Stimulated activated naive B cell treated with anti-CD40 and anti-IgM and Interleukin-4, amounts not matched to agents 10 μg/mL and 1 μg/mL and 100 μg/mL, for 72 hours (primary cell): ENCODE measurements at regions not wholly inside any gene's neighbourhood (a gene's known extent, or its start where the extent isn't known, plus 50 kb on each side); places are given as distances from the start of the nearest gene placed in this dataset.

ENCODE experiments used
- ATAC-seq, 2 donors: fragments of 150-1000 bp; cut with Tn5 transposase; replicated peaks; 2 replicates each; pipeline ENCODE4 v1.10.0; 2021; ENCODE audit warnings: moderate library complexity in 1 of 2
- DNase-seq: peaks from one replicate; pipeline ENCODE4 v3.0.0; 2021
- H3K27ac Mint-ChIP-seq: one replicate; pipeline ENCODE4 v1.8.0; 2022; ENCODE audit warnings: mild to moderate bottlenecking, mixed read lengths
- H3K27me3 Mint-ChIP-seq, 2 donors: one replicate each; pipeline ENCODE4 v1.8.0; 2022; ENCODE audit warnings: mixed read lengths in 2 of 2
- H3K36me3 Mint-ChIP-seq, 2 donors: one replicate each; pipeline ENCODE4 v1.8.0; 2022; ENCODE audit warnings: mixed read lengths in 2 of 2, mild to moderate bottlenecking in 1 of 2
- H3K4me1 Mint-ChIP-seq, 2 donors: one replicate each; pipeline ENCODE4 v1.8.0; 2022; ENCODE audit warnings: mixed read lengths in 2 of 2, mild to moderate bottlenecking in 1 of 2
- H3K4me3 Mint-ChIP-seq, 2 donors: one replicate each; pipeline ENCODE4 v1.8.0; 2022; ENCODE audit warnings: mild to moderate bottlenecking in 2 of 2, mixed read lengths in 2 of 2, moderate library complexity in 1 of 2
- H3K9me3 Mint-ChIP-seq, 2 donors: one replicate each; pipeline ENCODE4 v1.8.0; 2022; ENCODE audit warnings: mixed read lengths in 2 of 2, mild to moderate bottlenecking in 1 of 2

DNA sequence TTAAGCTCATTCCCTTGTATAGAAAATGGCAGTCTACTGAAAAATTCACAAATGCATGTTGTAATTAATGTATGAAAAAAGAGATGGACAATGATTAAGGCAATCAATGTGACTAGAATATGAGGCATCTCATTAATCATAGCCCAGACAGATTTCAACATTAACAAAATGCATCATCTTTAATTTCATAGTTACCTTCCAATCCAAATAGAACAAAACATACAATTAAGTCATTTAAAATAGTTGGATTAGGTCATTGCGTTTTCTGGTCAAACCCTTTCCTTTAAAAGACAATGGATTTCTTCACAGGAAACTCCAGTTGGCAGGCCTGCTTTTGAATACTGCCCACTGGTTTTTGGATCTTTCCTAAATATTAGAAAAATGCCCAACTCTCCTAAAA is 203.9 kb downstream of the HAO1 start:
- Mint-ChIP-seq H3K36me3 (no peaks in the 10 kb centered on the region), H3K4me1 (no peaks in the 10 kb centered on the region), H3K27ac (no peak overlapping the region), H3K4me3 (no peak overlapping the region), H3K9me3 (no peaks in the 10 kb centered on the region), H3K27me3 (no peaks in the 10 kb centered on the region)
- DNase-seq (no peak), ATAC-seq (no peak)

DNA sequence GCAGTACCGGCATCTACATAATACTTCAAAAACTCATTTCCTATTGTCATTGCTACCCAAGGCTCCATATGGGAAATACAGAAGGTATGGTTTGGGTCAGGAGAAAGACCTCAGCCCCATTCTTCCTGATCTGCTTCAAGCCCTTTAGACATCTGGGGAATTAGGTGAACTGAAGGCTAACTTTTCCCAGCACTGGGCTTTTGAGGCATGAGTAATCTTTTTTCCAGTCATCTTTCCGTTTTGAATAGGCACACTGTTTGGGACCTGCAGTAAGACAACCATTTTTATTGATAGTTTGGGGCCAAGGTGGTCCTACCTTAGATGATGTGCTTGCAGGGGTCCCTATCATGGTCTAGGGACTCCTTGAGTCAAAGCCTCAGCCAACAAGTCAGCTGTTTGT is 198.4 kb downstream of the HAO1 start:
- DNase-seq (no peak), ATAC-seq (no peak)
- H3K27ac Mint-ChIP-seq, result no peak overlapping the region
- no peaks in the 10 kb centered on the region for H3K36me3 Mint-ChIP-seq
- H3K4me1 Mint-ChIP-seq, result no peaks in the 10 kb centered on the region
- H3K4me3 Mint-ChIP-seq, result no peak overlapping the region
- no peaks in the 10 kb centered on the region for H3K27me3 Mint-ChIP-seq
- no peaks in the 10 kb centered on the region for H3K9me3 Mint-ChIP-seq

DNA sequence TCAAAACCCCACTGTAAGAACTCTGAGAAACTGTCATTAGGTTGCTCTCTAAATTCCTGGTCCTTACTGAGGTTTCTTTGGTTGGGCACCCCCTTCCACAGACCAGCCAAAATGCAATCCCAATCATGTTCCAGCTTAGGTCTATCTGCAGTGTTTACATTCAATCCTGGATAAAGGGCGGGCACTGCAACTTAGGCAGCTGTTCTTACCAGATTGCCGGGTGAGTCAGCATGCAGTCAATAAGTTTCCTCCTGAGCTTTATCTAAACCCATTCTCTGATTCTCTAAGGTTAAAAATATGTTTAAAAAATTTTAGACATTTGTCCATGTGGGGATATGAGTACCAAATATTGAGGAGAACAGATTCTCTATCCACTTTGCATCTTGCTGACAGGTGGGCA is 197.8 kb downstream of the HAO1 start:
- no peaks in the 10 kb centered on the region for H3K4me1 Mint-ChIP-seq
- no peak for ATAC-seq
- no peaks in the 10 kb centered on the region for H3K27me3 Mint-ChIP-seq
- DNase-seq, result no peak
- H3K4me3 Mint-ChIP-seq, result no peak overlapping the region
- H3K27ac Mint-ChIP-seq, result no peak overlapping the region
- H3K9me3 Mint-ChIP-seq, result no peaks in the 10 kb centered on the region
- no peaks in the 10 kb centered on the region for H3K36me3 Mint-ChIP-seq

DNA sequence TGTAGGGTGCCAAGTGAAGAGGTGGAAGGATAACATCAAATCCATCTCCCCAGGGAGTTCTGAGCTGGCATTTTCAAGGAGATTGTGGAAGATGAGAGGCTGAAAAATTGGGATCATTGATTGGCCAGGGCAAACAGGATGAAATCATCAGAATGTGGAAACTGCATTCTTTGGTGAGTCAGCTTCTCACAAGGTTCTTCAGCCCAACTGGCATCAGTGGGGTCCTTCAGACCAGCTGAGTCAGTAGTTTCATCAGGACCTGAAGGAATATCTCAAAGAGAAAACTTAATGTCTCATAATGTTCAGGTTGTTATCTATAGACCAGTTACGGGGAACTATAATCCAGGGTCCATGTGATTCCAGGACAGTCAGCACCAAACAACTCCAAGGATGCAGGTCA is 195.8 kb downstream of the HAO1 start:
- ATAC-seq (no peak), DNase-seq (no peak)
- no peaks in the 10 kb centered on the region for H3K36me3 Mint-ChIP-seq
- no peaks in the 10 kb centered on the region for H3K9me3 Mint-ChIP-seq
- H3K4me3 Mint-ChIP-seq, result no peak overlapping the region
- H3K4me1 Mint-ChIP-seq, result no peaks in the 10 kb centered on the region
- no peak overlapping the region for H3K27ac Mint-ChIP-seq
- no peaks in the 10 kb centered on the region for H3K27me3 Mint-ChIP-seq

- DNase-seq, result no peak
- H3K4me3 Mint-ChIP-seq, result no peak overlapping the region
- H3K36me3 Mint-ChIP-seq, result no peaks in the 10 kb centered on the region
- H3K9me3 Mint-ChIP-seq, result no peaks in the 10 kb centered on the region
- no peak for ATAC-seq
- no peak overlapping the region for H3K27ac Mint-ChIP-seq
- H3K27me3 Mint-ChIP-seq, result peaks cover 6 to 7% of the 10 kb centered on the region in 2 donors
- no peaks in the 10 kb centered on the region for H3K4me1 Mint-ChIP-seq
Measured at GRCh38 chr20:7748624-7749023, 191.6 kb downstream of the HAO1 start.

DNA sequence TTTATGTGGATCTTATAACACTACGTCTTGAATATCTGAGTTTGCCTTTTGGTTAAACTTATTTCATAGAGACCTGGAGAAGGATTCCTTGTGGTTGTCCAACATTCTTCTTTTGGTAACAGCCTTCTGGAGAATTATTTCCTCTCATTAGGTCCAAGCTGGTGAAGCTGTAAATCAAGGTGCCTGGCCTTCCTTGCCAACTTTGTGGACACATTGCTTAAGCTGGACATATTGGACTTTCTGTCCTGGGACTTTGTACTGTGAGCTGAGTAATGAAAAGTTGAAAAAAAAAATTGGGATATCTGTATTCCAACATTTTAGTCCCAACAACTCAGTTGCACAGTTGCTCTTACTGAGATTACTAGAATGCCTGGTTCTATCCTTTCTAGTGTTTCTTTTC is 186.2 kb downstream of the HAO1 start:
- H3K36me3 Mint-ChIP-seq, result no peaks in the 10 kb centered on the region
- no peaks in the 10 kb centered on the region for H3K9me3 Mint-ChIP-seq
- ATAC-seq (no peak), DNase-seq (no peak)
- H3K4me3 Mint-ChIP-seq, result no peak overlapping the region
- no peaks in the 10 kb centered on the region for H3K4me1 Mint-ChIP-seq
- H3K27me3 Mint-ChIP-seq, result peaks cover 6 to 9% of the 10 kb centered on the region in 2 donors
- H3K27ac Mint-ChIP-seq, result no peak overlapping the region

DNA sequence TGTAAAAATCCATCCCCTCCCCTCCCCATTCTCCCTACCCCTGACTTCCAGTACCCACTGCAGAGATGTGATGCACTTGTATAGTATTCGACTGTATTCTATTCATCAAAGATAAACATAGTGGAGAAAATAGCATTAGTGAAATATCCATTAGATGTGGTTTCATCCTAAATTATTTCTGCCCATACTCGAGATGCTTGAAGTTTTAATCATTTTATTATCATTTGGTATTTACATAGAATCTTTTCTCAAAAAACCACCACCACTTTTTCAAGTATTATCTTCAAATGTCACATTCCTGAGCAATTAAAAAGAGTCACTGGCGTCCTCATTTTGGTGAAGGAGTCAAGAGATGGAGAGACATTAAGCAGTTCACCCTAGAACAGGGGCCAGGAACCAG is 181.9 kb downstream of the HAO1 start:
- ATAC-seq (no peak), DNase-seq (no peak)
- Mint-ChIP-seq H3K27ac (no peak overlapping the region), H3K9me3 (peaks cover 0 to under 1% of the 10 kb centered on the region in 2 donors), H3K4me3 (no peak overlapping the region), H3K27me3 (peaks cover under 1 to 4% of the 10 kb centered on the region in 2 donors), H3K4me1 (no peaks in the 10 kb centered on the region), H3K36me3 (no peaks in the 10 kb centered on the region)

DNA sequence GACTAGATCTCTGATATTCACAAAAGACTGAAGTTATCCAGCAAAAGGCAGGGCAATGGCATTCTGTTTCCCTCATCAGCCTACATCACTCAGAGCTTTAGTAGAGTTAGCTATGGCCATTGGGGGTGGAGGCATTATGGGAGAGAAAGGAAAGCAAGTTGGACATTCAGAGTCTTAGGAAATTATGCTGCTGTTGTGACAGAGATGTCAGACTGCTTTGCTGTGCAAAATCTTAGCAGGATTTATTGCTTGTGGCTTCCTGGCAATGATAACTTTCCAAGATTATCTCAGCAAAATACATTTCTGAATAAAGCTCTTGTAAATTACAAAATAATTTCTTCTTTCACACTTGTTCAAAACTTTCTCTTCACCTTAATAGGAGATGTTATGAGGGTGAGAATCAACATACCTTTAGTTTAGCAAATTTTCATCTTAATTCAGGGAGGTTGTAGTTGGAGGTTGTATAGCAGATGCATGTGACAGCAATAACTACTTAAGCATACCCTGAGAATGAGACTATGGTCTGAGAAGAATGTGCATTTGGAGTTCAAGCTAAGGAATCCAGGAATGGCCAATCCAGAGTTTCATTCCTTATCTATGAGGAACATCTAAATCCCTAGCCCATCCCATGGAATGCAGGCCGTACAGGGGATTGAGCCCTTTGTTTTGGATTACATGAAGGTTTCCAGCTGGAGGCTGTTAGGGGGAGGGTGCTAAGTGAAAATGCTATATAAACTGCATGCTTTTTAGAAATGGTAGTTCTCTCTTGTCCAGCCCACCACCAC is 179.8 kb downstream of the HAO1 start:
- Mint-ChIP-seq H3K4me1 (peaks cover 0 to 6% of the 10 kb centered on the region in 2 donors), H3K9me3 (peaks cover 0 to 3% of the 10 kb centered on the region in 2 donors), H3K4me3 (no peak overlapping the region), H3K27me3 (no peaks in the 10 kb centered on the region), H3K36me3 (no peaks in the 10 kb centered on the region), H3K27ac (no peak overlapping the region)
- ATAC-seq (no peak), DNase-seq (no peak)

DNA sequence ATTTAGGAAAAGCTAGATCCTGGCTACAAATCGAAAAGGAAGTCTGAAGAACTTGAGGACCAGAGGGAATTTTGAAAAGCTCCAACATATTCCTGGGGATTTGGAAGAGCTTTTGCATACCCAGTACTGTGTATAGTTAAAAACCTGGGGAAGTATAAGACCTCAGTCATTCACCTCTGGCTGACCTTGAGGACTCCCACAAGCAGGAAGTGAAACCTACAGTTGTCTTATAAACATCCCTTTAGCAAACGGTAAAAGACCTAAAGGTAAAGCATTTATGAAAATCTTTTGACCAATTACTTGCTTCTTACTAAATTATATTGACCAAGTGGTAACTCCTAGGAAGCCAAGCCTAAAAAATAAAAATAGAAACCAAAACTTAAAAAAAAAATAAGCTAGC is 175.0 kb downstream of the HAO1 start:
- H3K27me3 Mint-ChIP-seq, result no peaks in the 10 kb centered on the region
- peaks cover 2 to 12% of the 10 kb centered on the region in 2 donors for H3K4me1 Mint-ChIP-seq
- peak; percentile 79 to 84 for ATAC-seq
- H3K27ac Mint-ChIP-seq, result no peak overlapping the region
- H3K36me3 Mint-ChIP-seq, result no peaks in the 10 kb centered on the region
- peaks cover 4 to 6% of the 10 kb centered on the region in 2 donors for H3K9me3 Mint-ChIP-seq
- H3K4me3 Mint-ChIP-seq, result no peak overlapping the region
- DNase-seq, result no peak

DNA sequence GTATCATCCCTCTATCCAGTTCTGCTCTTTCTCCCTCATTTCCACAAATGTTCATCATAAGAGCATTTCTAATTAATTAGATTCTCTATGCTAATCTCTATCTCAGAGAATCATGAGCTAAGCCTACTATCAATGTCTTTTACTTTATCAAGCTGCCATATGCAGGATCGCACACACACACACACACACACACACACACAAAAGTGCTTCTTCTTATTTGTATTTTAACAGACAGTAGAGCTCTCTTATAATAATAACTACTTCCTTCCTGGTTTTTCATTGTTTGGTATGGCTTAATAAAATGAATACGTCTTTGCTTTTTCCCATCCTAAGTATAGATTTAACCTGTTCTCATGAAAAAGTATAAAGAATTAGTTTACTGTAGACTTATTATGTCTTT is 170.2 kb downstream of the HAO1 start:
- Mint-ChIP-seq H3K27me3 (no peaks in the 10 kb centered on the region), H3K9me3 (peaks cover 4% of the 10 kb centered on the region in 2 donors)

GRCh38 chr20:7770578-7770977 is 169.7 kb downstream of the HAO1 start:
- peaks cover 4% of the 10 kb centered on the region in 2 donors for H3K9me3 Mint-ChIP-seq
- peaks cover 2 to 5% of the 10 kb centered on the region in 2 donors for H3K4me1 Mint-ChIP-seq
- H3K4me3 Mint-ChIP-seq, result no peak overlapping the region
- H3K27ac Mint-ChIP-seq, result no peak overlapping the region
- DNase-seq, result peak; percentile 1
- ATAC-seq, result peak; percentile 73 to 76
- no peaks in the 10 kb centered on the region for H3K27me3 Mint-ChIP-seq
- no peaks in the 10 kb centered on the region for H3K36me3 Mint-ChIP-seq

More for the DNA sequence above, 170.2 kb downstream of the HAO1 start:
- Mint-ChIP-seq H3K27ac (no peak overlapping the region), H3K4me1 (peaks cover 2 to 8% of the 10 kb centered on the region in 2 donors), H3K4me3 (no peak overlapping the region), H3K36me3 (no peaks in the 10 kb centered on the region)
- no peak for DNase-seq
- no peak for ATAC-seq

DNA sequence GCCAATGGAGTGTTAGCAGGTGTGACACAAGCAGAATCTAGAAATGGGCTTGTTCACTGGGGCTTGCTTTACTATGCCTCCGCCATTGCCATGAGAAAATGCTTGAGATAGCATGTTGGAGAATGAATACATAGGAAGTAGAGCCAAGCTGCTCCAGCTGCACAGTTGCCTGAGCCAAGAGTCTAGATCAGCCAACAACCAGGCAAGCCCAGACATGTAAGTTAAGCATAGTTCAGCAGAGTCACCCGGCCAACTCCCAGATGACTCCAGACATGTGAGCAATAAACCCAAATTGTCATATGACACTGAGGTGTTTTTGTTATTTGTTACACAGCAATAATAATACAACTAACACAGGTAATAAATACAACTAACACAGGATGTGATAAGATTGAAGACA is 167.9 kb downstream of the HAO1 start:
- ATAC-seq, result no peak
- no peak overlapping the region for H3K27ac Mint-ChIP-seq
- DNase-seq, result no peak
- peaks cover 6% of the 10 kb centered on the region in 2 donors for H3K9me3 Mint-ChIP-seq
- H3K36me3 Mint-ChIP-seq, result peaks cover 0 to 2% of the 10 kb centered on the region in 2 donors
- H3K4me3 Mint-ChIP-seq, result no peak overlapping the region
- no peaks in the 10 kb centered on the region for H3K27me3 Mint-ChIP-seq
- no peaks in the 10 kb centered on the region for H3K4me1 Mint-ChIP-seq

DNA sequence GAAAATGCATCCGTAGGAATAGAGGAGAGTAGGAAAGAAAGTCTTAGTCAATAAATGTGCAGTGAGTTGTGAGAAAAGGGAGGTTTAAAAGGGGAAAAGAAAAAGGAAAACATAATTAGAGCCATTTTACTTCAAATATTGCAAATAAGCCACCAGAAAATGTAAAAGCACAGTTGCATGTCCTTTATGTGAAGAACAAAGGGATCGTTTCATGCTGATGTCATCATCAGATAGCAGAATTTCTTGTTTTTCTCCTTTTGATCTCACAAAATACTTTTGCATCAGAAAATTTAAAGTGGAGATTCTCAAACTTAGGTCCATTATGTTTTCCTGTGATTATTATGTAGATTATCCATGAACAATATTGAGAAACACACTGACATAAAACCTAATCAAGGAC is 166.7 kb downstream of the HAO1 start:
- Mint-ChIP-seq H3K4me1 (no peaks in the 10 kb centered on the region), H3K4me3 (no peak overlapping the region), H3K27ac (no peak overlapping the region), H3K36me3 (peaks cover 0 to 2% of the 10 kb centered on the region in 2 donors), H3K27me3 (no peaks in the 10 kb centered on the region), H3K9me3 (peaks cover 6 to 7% of the 10 kb centered on the region in 2 donors)
- ATAC-seq (no peak), DNase-seq (no peak)

DNA sequence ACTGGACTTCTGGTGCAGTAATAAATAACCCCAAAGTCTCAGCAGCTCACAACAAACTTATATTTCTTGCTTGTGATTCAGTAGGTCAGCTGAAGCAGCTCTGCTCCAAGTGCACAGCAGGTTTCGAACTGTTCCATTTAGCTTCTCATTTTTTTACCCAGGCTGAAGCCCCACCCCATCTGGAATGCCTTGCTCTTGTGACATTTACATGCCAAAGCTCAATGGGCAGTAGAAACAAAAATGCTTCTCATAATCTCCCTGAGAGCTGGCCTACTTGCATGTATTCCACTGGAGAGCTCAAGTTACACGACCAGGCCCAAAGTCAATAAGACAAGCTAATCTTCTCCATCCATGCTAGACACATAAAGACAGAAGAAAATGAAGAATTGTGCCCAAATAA is 165.2 kb downstream of the HAO1 start:
- no peak overlapping the region for H3K4me3 Mint-ChIP-seq
- no peaks in the 10 kb centered on the region for H3K27me3 Mint-ChIP-seq
- no peaks in the 10 kb centered on the region for H3K4me1 Mint-ChIP-seq
- H3K27ac Mint-ChIP-seq, result no peak overlapping the region
- DNase-seq (no peak), ATAC-seq (no peak)
- H3K9me3 Mint-ChIP-seq, result peaks cover 9 to 11% of the 10 kb centered on the region in 2 donors
- H3K36me3 Mint-ChIP-seq, result peaks cover 0 to 2% of the 10 kb centered on the region in 2 donors

GRCh38 chr20:7776148-7776547 is 164.1 kb downstream of the HAO1 start:
- Mint-ChIP-seq H3K9me3 (peaks cover 9 to 11% of the 10 kb centered on the region in 2 donors), H3K4me3 (no peak overlapping the region), H3K36me3 (peaks cover 0 to 2% of the 10 kb centered on the region in 2 donors), H3K27ac (no peak overlapping the region), H3K27me3 (no peaks in the 10 kb centered on the region), H3K4me1 (no peaks in the 10 kb centered on the region)
- DNase-seq (no peak), ATAC-seq (no peak)
